GM19043 (cell line): ENCODE measurements at regions not wholly inside any gene's neighbourhood (a gene's known extent, or its start where the extent isn't known, plus 50 kb on each side); places are given as distances from the start of the nearest gene placed in this dataset.
A peak's percentile ranks its signal among the peaks of the same experiment; 100 is the strongest.
"Not testable (repeated sequence)": the region's sequence is repeated elsewhere in the genome, so short reads cannot be mapped to it uniquely, and the experiment has no call there.

ENCODE experiments used
- ATAC-seq: cut with Tn5 transposase; IDR thresholded peaks from one replicate; pipeline ENCODE4 v1.9.1; 2021; ENCODE audit warnings: low read depth; ENCODE audit not compliant: unreplicated experiment

GRCh38 chr14:42499137-42499536 is 892.5 kb downstream of the LRFN5 start:
- no peak for ATAC-seq

GRCh38 chr14:42490536-42490935 is 883.9 kb downstream of the LRFN5 start:
- no peak for ATAC-seq

GRCh38 chr14:42488965-42489364 is 882.3 kb downstream of the LRFN5 start:
- no peak for ATAC-seq

GRCh38 chr14:42482345-42482971 is 875.8 kb downstream of the LRFN5 start:
- not testable (repeated sequence) for ATAC-seq

GRCh38 chr14:42481714-42482113 is 875.0 kb downstream of the LRFN5 start:
- ATAC-seq = not testable (repeated sequence)

GRCh38 chr14:42480255-42480654 is 873.6 kb downstream of the LRFN5 start:
- ATAC-seq = no peak

GRCh38 chr14:42475289-42475688 is 868.6 kb downstream of the LRFN5 start:
- no peak for ATAC-seq

GRCh38 chr14:42470427-42470719 is 863.7 kb downstream of the LRFN5 start:
- ATAC-seq = no peak

- ATAC-seq = no peak
Measured at GRCh38 chr14:42469637-42470426, 863.2 kb downstream of the LRFN5 start.

- ATAC-seq = no peak
Measured at GRCh38 chr14:42460673-42461072, 854.0 kb downstream of the LRFN5 start.

GRCh38 chr14:42459171-42459685 is 852.6 kb downstream of the LRFN5 start:
- ATAC-seq = no peak

- no peak for ATAC-seq
Measured at GRCh38 chr14:42441615-42442014, 834.9 kb downstream of the LRFN5 start.

- no peak for ATAC-seq
Measured at GRCh38 chr14:42437809-42438208, 831.1 kb downstream of the LRFN5 start.

GRCh38 chr14:42429401-42429800 is 822.7 kb downstream of the LRFN5 start:
- no peak for ATAC-seq

- ATAC-seq = peak; percentile 92
Measured at GRCh38 chr14:42428996-42429395, 822.3 kb downstream of the LRFN5 start.

- ATAC-seq = no peak
Measured at GRCh38 chr14:42424501-42424900, 817.8 kb downstream of the LRFN5 start.

GRCh38 chr14:42421377-42422078 is 814.9 kb downstream of the LRFN5 start:
- ATAC-seq = no peak

GRCh38 chr14:42420071-42420470 is 813.4 kb downstream of the LRFN5 start:
- no peak for ATAC-seq

GRCh38 chr14:42407153-42407552 is 800.5 kb downstream of the LRFN5 start:
- ATAC-seq = no peak

- no peak for ATAC-seq
Measured at GRCh38 chr14:42391146-42391834, 784.6 kb downstream of the LRFN5 start.

GRCh38 chr14:42378880-42379279 is 772.2 kb downstream of the LRFN5 start:
- no peak for ATAC-seq
